Renal cortical epithelial cell (primary cell): ENCODE measurements at regions not wholly inside any gene's neighbourhood (a gene's known extent, or its start where the extent isn't known, plus 50 kb on each side); places are given as distances from the start of the nearest gene placed in this dataset.

Experiments
- DNase-seq: peaks from one replicate; pipeline ENCODE4 v3.0.0-alpha.2; 2011; ENCODE audit warnings: low read depth

DNA sequence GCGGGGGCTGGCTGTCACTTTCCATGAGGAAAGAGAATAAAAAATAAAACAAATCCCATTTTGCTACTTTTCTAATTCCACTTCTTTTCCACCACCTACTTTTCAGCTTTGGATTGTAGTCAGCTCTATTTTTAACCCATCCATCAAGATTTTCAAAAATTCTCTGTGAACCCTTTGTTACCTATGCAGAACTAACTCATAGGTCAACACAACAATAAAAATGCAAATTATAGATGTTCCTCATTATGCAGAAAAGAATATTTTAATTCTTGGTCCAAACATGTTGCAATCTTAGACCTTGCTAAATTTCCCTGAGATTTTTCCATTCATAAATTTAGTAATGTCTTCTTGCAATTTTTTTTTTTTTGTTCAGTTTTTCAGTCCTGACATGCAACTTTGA lies 454.5 kb downstream of the ADAMTS20 start:
- DNase-seq, result no peak

DNA sequence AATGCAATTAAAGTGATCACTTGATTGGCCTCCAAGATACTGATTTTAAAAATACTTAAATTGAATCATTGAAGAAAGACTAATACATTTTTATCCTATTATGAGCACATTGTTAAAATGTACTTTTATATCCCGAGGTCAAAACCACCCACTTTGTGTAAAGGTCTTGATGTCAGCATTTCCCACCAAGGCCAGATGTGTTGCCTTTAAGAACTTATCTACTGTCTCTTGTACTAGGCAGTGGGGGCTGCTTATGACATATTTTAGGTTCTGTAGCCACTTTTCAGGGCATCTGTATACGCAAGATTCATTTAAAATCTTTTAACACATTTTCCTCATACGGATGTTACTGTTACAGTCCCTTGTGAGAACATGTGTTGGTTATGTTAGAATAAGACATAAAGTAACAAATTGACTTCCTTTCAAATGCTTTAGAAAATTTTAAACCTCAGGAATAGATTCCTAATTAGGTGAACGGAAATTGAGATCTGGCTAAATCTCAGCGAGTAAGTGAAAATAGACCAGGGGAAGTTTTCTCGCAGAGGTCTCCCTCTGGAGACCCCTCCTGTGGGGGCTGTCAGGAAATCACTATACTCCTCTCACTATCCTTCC lies 456.2 kb downstream of the ADAMTS20 start:
- no peak for DNase-seq

DNA sequence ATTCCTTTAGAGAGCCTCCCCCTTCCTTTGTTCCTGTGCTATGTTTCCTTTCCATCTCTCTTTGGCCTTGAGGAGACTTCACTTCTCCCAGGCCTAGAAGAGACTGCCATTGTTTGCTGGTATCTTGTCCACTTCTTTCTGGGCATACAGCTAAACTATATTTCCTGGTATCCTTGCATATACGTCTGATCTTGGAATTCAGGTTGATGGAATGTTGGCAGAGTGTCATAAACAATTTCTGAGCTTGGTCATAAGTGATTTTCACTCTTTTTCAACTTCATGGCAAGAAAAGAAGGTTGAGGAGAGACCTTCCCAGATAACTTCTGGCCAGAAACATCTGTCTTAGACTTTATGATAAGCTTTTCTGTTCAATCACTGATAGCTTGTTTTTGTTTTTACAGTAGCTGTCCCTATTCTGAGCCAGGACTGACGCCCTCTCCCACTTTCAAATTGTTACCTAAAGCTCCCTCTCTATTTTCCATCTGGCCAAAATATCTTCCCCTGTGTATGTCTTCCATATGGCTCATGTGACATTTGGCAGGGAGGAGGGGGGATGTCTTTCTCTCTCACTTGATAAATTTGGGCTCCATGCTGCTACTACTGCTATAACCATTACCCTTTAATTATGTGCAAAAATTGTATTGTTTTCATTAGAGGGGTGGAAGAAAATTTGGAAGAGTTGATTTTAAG lies 457.0 kb downstream of the ADAMTS20 start:
- no peak for DNase-seq

DNA sequence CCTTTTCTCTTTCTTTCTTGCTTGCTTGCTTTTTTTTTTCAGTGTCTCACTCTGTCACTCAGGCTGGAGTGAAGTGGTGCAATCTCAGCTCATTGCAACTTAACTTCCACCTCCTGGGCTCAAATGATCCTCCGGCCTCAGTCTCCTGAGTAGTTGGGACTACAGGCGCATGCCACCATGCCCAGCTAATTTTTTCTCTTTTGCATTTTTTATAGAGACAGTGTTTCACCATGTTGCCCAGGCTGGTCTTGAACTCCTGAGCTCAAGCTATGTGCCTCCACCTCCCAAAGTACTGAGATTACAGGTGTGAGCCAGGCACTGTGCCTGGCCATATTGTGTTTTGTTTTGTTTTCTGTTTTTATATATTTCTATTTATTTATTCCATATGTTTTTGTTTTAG lies 461.0 kb downstream of the ADAMTS20 start:
- no peak for DNase-seq

DNA sequence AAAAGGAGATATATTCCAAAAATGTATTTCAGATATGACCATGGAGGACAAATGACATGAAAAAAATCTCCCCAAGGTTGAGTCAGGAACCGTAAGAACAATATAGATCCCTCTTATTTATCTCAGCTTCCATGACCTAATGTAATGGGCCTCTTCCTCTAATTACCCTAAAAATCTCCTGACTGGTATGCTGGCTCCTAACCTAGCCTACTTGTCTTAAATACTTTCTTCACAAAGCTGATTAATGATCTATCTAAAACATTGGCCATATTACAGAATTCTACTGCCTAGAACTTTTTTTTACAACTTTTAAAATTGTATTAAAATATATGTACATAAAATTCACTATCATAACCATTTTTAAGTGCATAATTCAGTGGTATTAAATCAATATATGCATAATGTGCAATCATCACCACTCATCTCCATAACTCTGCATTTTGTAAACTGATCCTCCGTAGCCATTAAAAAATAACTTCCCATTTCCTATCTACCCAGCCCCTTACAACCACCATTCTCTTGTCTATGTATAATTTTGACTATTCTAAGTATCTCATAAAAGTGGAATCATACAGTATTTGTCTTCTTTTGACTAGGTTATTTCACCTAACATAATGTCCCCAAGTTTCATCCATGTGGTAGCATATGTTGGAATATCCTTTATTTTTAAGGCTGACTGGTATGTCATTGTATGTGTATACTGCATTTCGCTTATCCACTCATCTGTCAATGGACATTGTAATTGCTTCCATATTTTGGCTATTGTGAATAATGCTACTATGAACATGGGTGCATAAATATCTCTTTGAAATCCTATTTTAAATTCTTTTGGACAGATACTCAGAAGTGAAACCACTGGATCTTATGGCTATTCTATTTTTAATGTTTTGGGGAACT lies 464.6 kb downstream of the ADAMTS20 start:
- DNase-seq, result no peak

DNA sequence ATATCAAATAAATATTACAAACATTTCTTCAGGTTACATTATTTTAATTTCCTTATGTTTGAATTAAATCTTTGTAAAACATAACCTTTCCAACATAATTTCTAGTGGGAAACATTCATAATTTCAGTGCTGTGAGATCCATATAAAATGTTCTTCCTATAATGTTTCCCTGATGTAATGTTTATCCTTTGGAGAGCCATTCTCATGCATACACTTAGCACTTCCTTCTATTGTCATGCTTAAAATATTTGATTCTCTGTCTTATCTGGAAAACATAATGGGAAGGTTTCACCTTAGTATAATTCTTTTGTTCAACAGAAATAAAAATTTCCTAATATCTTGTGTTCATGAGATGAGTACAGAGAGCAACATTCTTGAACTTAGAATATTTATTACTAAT lies 472.5 kb downstream of the ADAMTS20 start:
- no peak for DNase-seq

DNA sequence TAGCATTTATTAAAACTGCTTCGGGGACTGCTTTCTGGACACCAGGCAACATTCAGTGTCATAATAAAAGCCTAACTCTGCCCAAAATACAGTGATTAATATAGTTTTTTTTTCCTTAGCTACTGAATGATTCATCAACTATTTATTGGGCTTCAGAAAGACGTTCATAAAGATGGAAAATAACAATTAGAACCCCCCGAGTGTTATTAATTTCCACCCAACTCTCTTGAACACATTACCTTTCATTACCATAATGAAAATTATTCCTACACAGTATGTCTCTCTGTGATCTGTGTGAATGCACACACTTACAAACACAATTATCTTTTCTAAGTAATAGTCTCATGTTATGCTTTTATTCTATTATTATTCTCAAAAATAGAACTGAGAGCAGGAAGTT lies 473.0 kb downstream of the ADAMTS20 start:
- no peak for DNase-seq

DNA sequence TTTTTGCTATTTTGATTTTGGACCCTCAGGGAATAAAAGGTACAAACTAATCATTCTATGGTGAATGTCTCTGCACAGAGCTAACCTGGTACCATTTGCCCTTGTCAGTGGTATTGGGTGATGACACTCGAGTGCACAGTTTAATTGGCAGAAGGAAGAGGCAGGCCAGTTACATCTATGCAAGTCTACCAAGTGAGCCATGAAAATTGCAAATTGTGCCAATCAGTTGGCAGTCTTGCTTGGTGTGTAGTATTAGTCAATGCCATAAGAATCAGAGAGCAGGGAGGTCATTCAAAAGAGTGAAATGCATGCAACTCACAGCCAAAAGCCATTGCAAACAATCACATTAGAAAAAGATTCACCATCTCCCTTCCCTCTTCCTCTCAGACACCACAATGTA lies 479.6 kb downstream of the ADAMTS20 start:
- no peak for DNase-seq

DNA sequence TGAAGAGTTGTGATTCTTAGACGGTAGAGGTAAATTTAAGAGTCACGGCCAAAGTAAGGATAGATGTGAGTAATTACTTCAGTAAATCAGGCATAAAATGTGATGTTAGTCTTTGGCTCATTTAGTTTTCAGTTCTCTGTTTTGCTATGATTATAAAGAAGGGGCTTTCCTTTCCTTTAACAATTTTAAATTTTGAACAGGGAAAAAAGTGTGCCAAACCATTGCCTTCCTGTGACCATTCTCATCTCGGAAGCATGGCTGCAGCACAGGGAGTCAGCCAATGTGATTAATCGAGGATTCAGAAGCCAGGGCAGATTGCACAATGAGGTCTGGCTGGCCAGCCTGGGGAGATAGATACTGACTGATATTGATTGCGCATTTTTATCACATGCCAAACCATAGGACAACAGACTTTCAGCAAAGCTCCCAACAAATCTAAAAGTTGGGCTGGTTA lies 480.2 kb upstream of the PRICKLE1 start:
- DNase-seq, result no peak

DNA sequence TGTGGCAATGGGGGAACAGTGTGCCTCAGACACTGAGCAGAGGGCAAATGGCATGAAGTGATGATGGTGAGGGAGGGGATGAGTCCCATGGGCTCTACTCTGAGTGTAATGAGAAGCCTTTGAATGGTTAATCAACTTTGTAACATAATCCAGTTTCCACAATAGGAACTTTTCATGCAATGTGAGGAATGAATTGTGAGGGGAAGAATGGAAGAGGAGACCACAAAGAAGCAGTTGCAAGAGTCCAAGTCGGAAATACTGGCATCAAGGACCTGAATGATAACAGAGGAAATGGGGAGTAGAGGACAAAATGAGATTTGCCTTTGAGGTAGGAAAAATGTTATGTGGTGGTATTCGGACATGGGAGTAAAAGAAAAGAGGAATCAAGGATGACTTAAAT lies 476.9 kb upstream of the PRICKLE1 start:
- no peak for DNase-seq

DNA sequence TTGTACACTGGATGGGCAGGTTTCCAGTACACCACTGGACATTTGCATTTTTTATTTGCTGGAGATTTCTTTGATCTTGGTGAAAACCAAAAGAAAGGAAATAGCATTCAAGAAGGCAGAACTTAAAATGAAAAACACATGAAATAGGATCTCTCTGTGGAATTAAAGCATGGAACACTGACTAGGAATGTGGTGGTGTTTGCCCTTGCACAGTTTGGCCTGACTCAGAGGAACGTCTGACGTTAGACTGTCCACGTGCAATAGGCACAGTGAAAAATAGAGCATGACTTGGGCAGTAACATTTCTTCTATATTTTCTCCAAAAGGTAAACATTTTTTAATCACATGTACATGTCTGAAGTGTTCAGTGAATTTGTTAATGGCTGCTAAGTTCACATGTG lies 474.1 kb upstream of the PRICKLE1 start:
- peak; percentile 56 for DNase-seq

DNA sequence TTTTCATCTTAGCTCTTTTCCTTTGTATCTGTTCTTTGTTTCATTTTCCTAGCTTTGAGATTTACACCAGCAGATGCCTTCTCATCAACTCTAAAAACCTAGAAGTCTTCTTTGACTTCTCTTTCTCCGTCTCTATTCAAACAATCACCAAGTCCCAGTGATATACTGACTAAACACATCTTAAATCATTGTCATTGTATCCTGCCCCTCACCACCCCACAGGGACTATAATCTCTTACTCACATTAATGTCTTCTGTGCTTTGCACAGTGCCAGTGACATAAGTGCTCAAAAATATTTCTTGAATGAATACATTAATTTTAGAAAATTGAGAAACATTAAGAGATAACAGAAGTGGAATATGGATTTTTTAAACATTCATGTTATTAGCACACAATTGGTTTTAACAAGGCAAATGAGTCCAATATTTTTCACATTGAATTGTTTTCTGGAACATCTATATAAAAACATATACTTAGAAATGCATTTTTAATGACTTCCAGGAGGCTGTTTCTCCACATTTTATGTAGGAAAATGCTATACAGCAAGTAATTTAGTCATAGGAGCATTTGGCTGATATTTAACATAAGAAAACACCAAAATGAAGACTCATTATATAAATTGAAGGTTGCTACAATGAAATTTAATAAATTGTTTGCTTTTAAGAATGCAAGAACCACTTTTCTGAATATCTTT lies 472.8 kb upstream of the PRICKLE1 start:
- DNase-seq, result no peak

DNA sequence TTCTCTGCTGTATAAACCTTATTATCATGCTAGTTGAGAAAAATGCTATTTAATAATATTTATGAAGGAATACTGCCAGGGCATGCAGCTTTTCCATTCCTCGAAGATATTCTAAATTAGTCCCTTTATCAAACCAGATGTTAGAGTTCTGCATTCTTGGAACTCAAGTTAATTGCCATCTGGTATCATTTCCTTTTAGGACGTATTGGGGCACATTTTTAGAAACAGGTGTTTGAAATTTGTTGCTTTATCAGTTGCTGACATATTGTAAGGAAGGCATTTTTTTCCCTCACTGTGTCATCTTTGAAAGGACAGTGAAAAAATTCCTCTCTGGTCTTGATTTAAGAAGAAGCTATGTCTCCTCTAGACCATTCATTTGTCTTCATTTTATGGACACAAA lies 471.2 kb upstream of the PRICKLE1 start:
- DNase-seq, result no peak

DNA sequence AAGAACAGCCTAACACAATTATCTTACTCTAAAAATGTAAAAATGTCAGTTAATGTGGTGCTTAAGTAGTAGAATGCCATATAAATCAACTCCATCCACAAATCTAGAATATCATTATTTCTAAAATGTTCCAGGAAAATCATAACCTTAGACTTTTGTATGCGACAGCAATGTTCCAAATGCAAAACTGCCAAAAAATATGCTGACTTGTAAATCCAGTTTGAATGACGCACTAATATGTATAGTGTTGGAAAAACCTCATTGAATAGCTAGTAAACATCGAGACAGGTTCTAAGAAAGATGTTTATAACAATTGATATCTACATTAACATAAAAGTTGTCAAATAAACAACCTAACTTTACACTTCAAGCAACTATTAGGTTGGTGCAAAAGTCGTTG lies 469.1 kb upstream of the PRICKLE1 start:
- DNase-seq, result no peak

DNA sequence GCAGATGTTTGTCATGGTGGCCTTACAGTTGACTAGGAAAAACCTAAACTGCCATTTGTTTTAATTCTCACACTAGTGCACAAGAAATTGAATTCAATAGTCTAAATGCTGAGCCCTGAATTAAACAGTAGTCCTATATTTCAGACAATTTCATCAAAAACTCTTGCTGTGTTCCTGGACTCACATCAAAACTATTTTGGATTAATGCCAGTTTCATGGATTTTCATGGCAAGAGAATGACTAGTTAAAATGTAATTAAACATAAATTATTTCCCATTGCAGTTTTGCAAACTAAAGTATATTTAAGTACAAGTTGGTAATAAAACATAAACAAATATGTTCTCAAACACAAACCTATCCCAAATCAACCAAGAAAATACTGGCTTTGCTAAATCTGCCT lies 468.0 kb upstream of the PRICKLE1 start:
- peak; percentile 37 for DNase-seq

DNA sequence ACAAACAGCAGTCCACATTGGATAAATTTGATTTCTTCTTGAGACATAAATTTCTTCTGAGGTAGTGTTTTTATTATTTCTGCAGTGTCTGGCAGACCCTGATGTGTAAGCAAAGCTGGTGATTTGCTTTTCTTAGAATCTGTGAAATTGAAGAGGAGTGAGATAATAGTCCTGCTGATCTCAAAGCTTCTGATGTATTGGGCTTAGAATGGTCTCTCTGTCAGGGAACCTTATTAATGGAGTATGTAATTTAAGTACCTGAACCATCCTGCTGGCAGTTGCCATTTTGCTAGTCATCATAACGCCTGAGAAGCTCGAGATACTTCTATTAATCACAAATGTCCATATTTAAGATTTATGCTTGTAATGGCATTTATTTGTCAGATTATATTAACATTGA lies 464.5 kb upstream of the PRICKLE1 start:
- no peak for DNase-seq

DNA sequence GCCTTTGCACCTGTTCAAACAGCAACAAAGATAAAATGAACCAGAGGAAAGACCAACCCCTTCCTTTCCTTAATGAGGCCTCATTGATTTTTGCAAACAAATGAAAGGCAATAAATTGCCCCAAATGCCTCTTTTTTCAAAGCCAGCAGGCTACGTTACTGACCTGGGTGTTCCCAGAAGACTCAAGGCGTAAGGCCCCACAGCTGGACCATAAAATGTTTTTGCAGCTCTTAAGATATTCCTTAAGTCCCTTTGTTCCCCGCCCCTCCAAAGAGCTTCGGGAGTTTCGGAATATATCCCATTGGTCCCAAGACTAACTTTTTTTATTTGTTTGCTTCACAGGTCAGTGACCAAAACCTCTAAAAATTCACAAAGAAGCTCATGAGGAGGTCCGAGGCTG lies 462.9 kb upstream of the PRICKLE1 start:
- no peak for DNase-seq

DNA sequence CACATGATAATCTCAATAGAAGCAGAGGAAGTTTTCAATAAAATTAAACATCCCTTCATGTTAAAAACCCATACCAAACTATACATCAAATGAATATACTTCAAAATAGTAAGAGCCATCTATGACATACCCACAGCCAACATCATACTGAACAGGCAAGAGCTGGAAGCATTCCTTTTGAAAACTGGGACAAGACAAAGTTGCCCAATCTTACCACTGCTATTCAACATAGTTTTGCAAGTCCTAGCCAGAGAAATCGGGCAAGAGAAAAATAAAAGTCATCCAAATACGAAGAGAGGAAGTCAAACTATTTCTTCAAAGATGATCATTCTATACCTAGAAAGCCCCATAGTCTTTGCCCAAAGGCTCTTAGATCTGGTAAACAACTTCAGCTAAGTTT lies 454.7 kb upstream of the PRICKLE1 start:
- DNase-seq, result no peak

DNA sequence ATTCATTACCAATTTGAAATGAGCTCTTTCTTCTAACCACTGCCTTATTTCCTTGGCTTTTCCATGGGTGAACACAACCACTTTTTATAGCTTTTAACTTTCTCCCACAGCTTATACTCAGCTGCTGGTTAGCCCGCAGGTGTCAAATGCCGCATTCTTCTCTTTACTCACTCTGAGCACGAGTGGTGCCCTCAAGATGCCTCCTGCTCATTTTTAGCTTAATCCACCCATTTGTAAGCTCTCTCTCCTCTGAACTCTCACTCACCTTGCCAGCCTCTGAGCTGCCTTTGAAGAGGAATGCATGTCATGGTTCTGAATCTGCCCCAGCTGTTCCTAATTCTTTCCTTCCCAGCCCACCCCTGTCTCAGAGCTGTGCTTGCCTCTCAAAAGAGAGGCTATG lies 449.4 kb upstream of the PRICKLE1 start:
- DNase-seq, result peak; percentile 33

DNA sequence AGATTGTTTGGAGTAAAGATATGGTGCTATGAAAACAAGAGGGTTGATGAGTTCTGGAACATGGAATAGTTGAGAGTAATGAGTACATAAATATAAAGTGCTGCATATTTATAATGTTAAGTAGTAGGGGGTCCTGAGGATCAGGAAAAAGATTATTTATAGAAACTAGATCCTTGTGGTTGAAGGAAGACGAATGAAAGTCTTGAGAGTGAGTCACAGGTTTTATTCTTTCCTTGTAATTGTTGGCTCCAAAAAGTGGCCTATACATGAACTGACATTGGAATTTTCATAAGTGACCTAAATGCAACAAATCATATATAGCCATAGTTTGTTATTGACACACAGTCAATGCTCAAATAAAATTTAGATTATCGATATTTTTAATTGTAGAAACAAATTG lies 440.4 kb upstream of the PRICKLE1 start:
- no peak for DNase-seq

DNA sequence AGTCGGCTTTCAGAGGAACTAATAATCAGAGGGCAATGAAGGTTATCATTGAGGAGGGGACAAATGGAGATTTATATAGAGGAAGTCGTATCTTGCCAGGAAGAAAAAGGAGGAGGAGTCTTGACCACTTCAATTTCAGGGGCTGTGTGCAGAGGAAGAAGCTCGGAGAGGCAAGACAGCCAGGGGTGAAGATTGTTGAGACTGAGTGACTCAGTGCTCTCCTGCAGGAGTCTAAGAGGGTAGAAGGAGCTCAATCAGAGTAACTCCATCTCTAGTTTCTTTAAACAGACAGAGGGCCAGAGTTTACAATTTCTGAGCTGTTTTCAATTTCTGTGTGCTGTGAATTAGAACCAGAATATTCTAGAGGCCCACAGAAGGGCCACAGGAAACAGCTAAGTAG lies 439.3 kb upstream of the PRICKLE1 start:
- DNase-seq, result no peak

DNA sequence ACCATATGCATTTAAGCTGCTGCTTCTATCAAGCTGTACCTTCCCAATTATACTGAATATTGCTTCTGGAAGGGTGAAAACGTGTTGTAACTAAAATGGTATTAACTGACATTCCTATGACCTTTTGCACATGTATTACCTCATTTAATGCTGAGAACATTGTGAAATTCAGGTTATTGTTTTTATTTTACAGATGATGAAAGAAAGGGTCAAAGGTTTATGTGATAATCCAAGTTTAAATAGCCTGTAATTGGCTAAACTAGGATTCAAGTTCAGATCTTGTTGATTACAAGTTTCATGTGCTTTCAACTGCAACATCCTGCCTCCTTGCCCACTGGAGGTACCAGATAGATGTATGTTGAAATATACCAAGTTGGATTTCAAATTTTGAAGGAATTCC lies 433.3 kb upstream of the PRICKLE1 start:
- DNase-seq, result no peak
